Naive thymus-derived CD8-positive, alpha-beta T cell (primary cell): ENCODE measurements at regions not wholly inside any gene's neighbourhood (a gene's known extent, or its start where the extent isn't known, plus 50 kb on each side); places are given as distances from the start of the nearest gene placed in this dataset.

ENCODE experiments used
- ATAC-seq, 2 donors: fragments of 150-1000 bp; cut with Tn5 transposase in 1 of 2; sonication (Bioruptor Pico), chemical (Tn5 transposase) in 1 of 2; 1 replicate in 1 of 2; 2 replicates in 1 of 2; pipeline ENCODE4 v1.10.0; 2021; ENCODE audit warnings: mild to moderate bottlenecking in 2 of 2, moderate library complexity in 2 of 2
- POLR2A ChIA-PET: fragments of 350-600 bp; sonication (Branson Sonifier 250); formaldehyde crosslinking; loops from one replicate; lab custom pipeline; 2021; ENCODE audit warnings: antibody characterized with exemption; lab: Charles Lee
- DNase-seq, 10 donors: peaks; one replicate each; pipeline versions ENCODE4 v3.0.0 to v3.0.0-alpha.2; 2020 to 2022
- H3K27ac Mint-ChIP-seq, 10 donors: one replicate each; pipeline ENCODE4 v1.8.0; 2020 to 2022; ENCODE audit warnings: mild to moderate bottlenecking in 10 of 10, mixed read lengths in 10 of 10, moderate library complexity in 4 of 10, inconsistent platforms in 1 of 10
- H3K27me3 Mint-ChIP-seq, 5 donors: one replicate each; pipeline ENCODE4 v1.8.0; 2021 to 2022; ENCODE audit warnings: mixed read lengths in 5 of 5
- H3K36me3 Mint-ChIP-seq, 3 donors: one replicate each; pipeline ENCODE4 v1.8.0; 2020 to 2022; ENCODE audit warnings: mixed read lengths in 3 of 3, mild to moderate bottlenecking in 2 of 3, inconsistent platforms in 1 of 3
- H3K4me1 Mint-ChIP-seq, 4 donors: one replicate each; pipeline ENCODE4 v1.8.0; 2021 to 2022; ENCODE audit warnings: mixed read lengths in 4 of 4
- H3K4me3 Mint-ChIP-seq, 10 donors: one replicate each; pipeline ENCODE4 v1.8.0; 2020 to 2022; ENCODE audit warnings: mild to moderate bottlenecking in 10 of 10, mixed read lengths in 10 of 10, moderate library complexity in 6 of 10, inconsistent platforms in 1 of 10
- H3K9me3 Mint-ChIP-seq, 9 donors: one replicate each; pipeline ENCODE4 v1.8.0; 2020 to 2022; ENCODE audit warnings: mixed read lengths in 9 of 9, mild to moderate bottlenecking in 3 of 9, inconsistent platforms in 1 of 9, moderate library complexity in 1 of 9

- ATAC-seq (no peak), DNase-seq (no peak)
- no peaks in the 10 kb centered on the region for H3K36me3 Mint-ChIP-seq
- H3K4me1 Mint-ChIP-seq: peaks cover 10 to 14% (median 12%) of the 10 kb centered on the region in 4 donors
- H3K9me3 Mint-ChIP-seq: peaks cover 0 to 2% (median 0%) of the 10 kb centered on the region in 9 donors
- POLR2A ChIA-PET: no interaction called here
- peaks cover 36 to 63% (median 51%) of the 10 kb centered on the region in 5 donors for H3K27me3 Mint-ChIP-seq
- H3K27ac Mint-ChIP-seq: no peak overlapping the region
- H3K4me3 Mint-ChIP-seq: no peak overlapping the region
Observed at GRCh38 chr1:30819244-30819571, 61.6 kb upstream of the LAPTM5 start.

- H3K36me3 Mint-ChIP-seq: no peaks in the 10 kb centered on the region
- peaks cover 31 to 58% (median 46%) of the 10 kb centered on the region in 5 donors for H3K27me3 Mint-ChIP-seq
- peaks cover 5 to 9% (median 7%) of the 10 kb centered on the region in 4 donors for H3K4me1 Mint-ChIP-seq
Observed at GRCh38 chr1:30818568-30819243, 61.1 kb upstream of the LAPTM5 start.

GRCh38 chr1:30817548-30817947, 60.0 kb upstream of the LAPTM5 start:
- ATAC-seq (no peak), DNase-seq (no peak)
- Mint-ChIP-seq H3K27ac (no peak overlapping the region), H3K4me1 (no peaks in the 10 kb centered on the region), H3K36me3 (no peaks in the 10 kb centered on the region), H3K9me3 (peaks cover 0 to 2% (median 0%) of the 10 kb centered on the region in 9 donors), H3K27me3 (peaks cover 26 to 52% (median 42%) of the 10 kb centered on the region in 5 donors), H3K4me3 (no peak overlapping the region)
- POLR2A ChIA-PET: no interaction called here

More at GRCh38 chr1:30818568-30819243, 61.1 kb upstream of the LAPTM5 start:
- H3K9me3 Mint-ChIP-seq: peaks cover 0 to 2% (median 0%) of the 10 kb centered on the region in 9 donors
- POLR2A ChIA-PET: no interaction called here
- DNase-seq: no peak
- no peak for ATAC-seq
- no peak overlapping the region for H3K4me3 Mint-ChIP-seq
- no peak overlapping the region for H3K27ac Mint-ChIP-seq

- POLR2A ChIA-PET: no interaction called here
- H3K27ac Mint-ChIP-seq: peak overlapping the region in 1 of 10 donors; percentile 71
- H3K9me3 Mint-ChIP-seq: peaks cover 0 to 2% (median 0%) of the 10 kb centered on the region in 9 donors
- DNase-seq (no peak), ATAC-seq (no peak)
- H3K4me1 Mint-ChIP-seq: no peaks in the 10 kb centered on the region
- H3K36me3 Mint-ChIP-seq: no peaks in the 10 kb centered on the region
- no peak overlapping the region for H3K4me3 Mint-ChIP-seq
- H3K27me3 Mint-ChIP-seq: peaks cover 25 to 50% (median 41%) of the 10 kb centered on the region in 5 donors
Observed at GRCh38 chr1:30817077-30817438, 59.5 kb upstream of the LAPTM5 start.

GRCh38 chr1:30816211-30817076, 58.9 kb upstream of the LAPTM5 start:
- no peaks in the 10 kb centered on the region for H3K36me3 Mint-ChIP-seq

GRCh38 chr1:30815556-30815955, 58.0 kb upstream of the LAPTM5 start:
- Mint-ChIP-seq H3K36me3 (no peaks in the 10 kb centered on the region), H3K9me3 (peaks cover 0 to 2% (median 0%) of the 10 kb centered on the region in 9 donors), H3K27ac (no peak overlapping the region), H3K4me3 (no peak overlapping the region), H3K4me1 (no peaks in the 10 kb centered on the region), H3K27me3 (peaks cover 23 to 46% (median 41%) of the 10 kb centered on the region in 5 donors)
- POLR2A ChIA-PET: no interaction called here
- DNase-seq (no peak), ATAC-seq (no peak)

More at GRCh38 chr1:30816211-30817076, 58.9 kb upstream of the LAPTM5 start:
- Mint-ChIP-seq H3K27ac (no peak overlapping the region), H3K4me1 (no peaks in the 10 kb centered on the region), H3K4me3 (no peak overlapping the region), H3K27me3 (peaks cover 23 to 44% (median 38%) of the 10 kb centered on the region in 5 donors), H3K9me3 (peaks cover 0 to 2% (median 0%) of the 10 kb centered on the region in 9 donors)
- ATAC-seq: no peak
- POLR2A ChIA-PET: no interaction called here
- no peak for DNase-seq

GRCh38 chr1:30814292-30814691, 56.7 kb upstream of the LAPTM5 start:
- Mint-ChIP-seq H3K4me3 (no peak overlapping the region), H3K36me3 (no peaks in the 10 kb centered on the region), H3K4me1 (no peaks in the 10 kb centered on the region), H3K27me3 (peaks cover 19 to 46% (median 39%) of the 10 kb centered on the region in 5 donors), H3K9me3 (peaks cover 0 to 2% (median 0%) of the 10 kb centered on the region in 9 donors), H3K27ac (no peak overlapping the region)
- ATAC-seq (no peak), DNase-seq (no peak)
- POLR2A ChIA-PET: no interaction called here

- POLR2A ChIA-PET: no interaction called here
- Mint-ChIP-seq H3K4me1 (peaks cover 2 to 5% (median 3%) of the 10 kb centered on the region in 4 donors), H3K27ac (no peak overlapping the region), H3K36me3 (no peaks in the 10 kb centered on the region), H3K27me3 (peaks cover 9 to 39% (median 31%) of the 10 kb centered on the region in 5 donors), H3K4me3 (no peak overlapping the region), H3K9me3 (peaks cover 0 to 2% (median 0%) of the 10 kb centered on the region in 9 donors)
- ATAC-seq (no peak), DNase-seq (no peak)
Observed at GRCh38 chr1:30812076-30812475, 54.5 kb upstream of the LAPTM5 start.

GRCh38 chr1:30811187-30811586, 53.6 kb upstream of the LAPTM5 start:
- DNase-seq: no peak
- Mint-ChIP-seq H3K27ac (no peak overlapping the region), H3K27me3 (peaks cover 4 to 36% (median 31%) of the 10 kb centered on the region in 5 donors), H3K4me3 (no peak overlapping the region), H3K4me1 (peaks cover 2 to 5% (median 3%) of the 10 kb centered on the region in 4 donors), H3K36me3 (no peaks in the 10 kb centered on the region), H3K9me3 (no peaks in the 10 kb centered on the region)
- POLR2A ChIA-PET: no interaction called here
- no peak for ATAC-seq

GRCh38 chr1:30810416-30811080, 53.0 kb upstream of the LAPTM5 start:
- ATAC-seq: no peak
- Mint-ChIP-seq H3K27ac (no peak overlapping the region), H3K4me1 (peaks cover 2 to 5% (median 3%) of the 10 kb centered on the region in 4 donors), H3K36me3 (no peaks in the 10 kb centered on the region), H3K9me3 (no peaks in the 10 kb centered on the region), H3K27me3 (peaks cover 4 to 43% (median 37%) of the 10 kb centered on the region in 5 donors), H3K4me3 (no peak overlapping the region)
- POLR2A ChIA-PET: no interaction called here
- DNase-seq: no peak

GRCh38 chr1:30809514-30810263, 52.1 kb upstream of the LAPTM5 start:
- Mint-ChIP-seq H3K4me3 (no peak overlapping the region), H3K4me1 (peaks cover 2 to 5% (median 3%) of the 10 kb centered on the region in 4 donors), H3K36me3 (no peaks in the 10 kb centered on the region), H3K9me3 (no peaks in the 10 kb centered on the region), H3K27me3 (peaks cover 6 to 48% (median 45%) of the 10 kb centered on the region in 5 donors), H3K27ac (no peak overlapping the region)
- POLR2A ChIA-PET: no interaction called here
- DNase-seq (no peak), ATAC-seq (no peak)

GRCh38 chr1:30808067-30808662, 50.6 kb upstream of the LAPTM5 start:
- Mint-ChIP-seq H3K36me3 (no peaks in the 10 kb centered on the region), H3K27me3 (peaks cover 9 to 61% (median 51%) of the 10 kb centered on the region in 5 donors), H3K4me3 (no peak overlapping the region), H3K4me1 (peaks cover 2 to 5% (median 3%) of the 10 kb centered on the region in 4 donors), H3K9me3 (no peaks in the 10 kb centered on the region), H3K27ac (no peak overlapping the region)
- DNase-seq (no peak), ATAC-seq (no peak)
- POLR2A ChIA-PET: no interaction called here
